A549 (cell line): ENCODE measurements at regions not wholly inside any gene's neighbourhood (a gene's known extent, or its start where the extent isn't known, plus 50 kb on each side); places are given as distances from the start of the nearest gene placed in this dataset.
A peak's percentile ranks its signal among the peaks of the same experiment; 100 is the strongest.

Experiments
- ATOH8 ChIP-seq: fragments of 250-450 bp; sonication (Bioruptor Pico); IDR thresholded peaks from 2 replicates; pipeline ENCODE4 v1.5.0; 2020; ENCODE audit warnings: low read depth, mild to moderate bottlenecking, moderate library complexity
- BCL3 ChIP-seq: fragments of >200 bp; sonication (Bioruptor Twin); formaldehyde crosslinking; IDR thresholded peaks from 3 replicates; pipeline ENCODE4 v1.6.1; 2016
- CBX2 ChIP-seq: fragments of 200-600 bp; sonication (generic); IDR thresholded peaks from 2 replicates; pipeline ENCODE4 v1.6.1; 2016; ENCODE audit warnings: low read depth, mild to moderate bottlenecking, borderline replicate concordance
- CEBPB ChIP-seq, 2 experiments: fragments of >200 bp in 1 of 2; sonication (Bioruptor Twin) in 1 of 2; formaldehyde crosslinking in 1 of 2; IDR thresholded peaks; 2 replicates each; pipeline ENCODE4 v1.6.1; 2012 to 2016
- CHD4 ChIP-seq: fragments of 200-600 bp; sonication (generic); IDR thresholded peaks from 2 replicates; pipeline ENCODE4 v1.6.1; 2016; ENCODE audit warnings: antibody characterized with exemption, mild to moderate bottlenecking, borderline replicate concordance
- E2F6 ChIP-seq: IDR thresholded peaks from 2 replicates; pipeline ENCODE4 v1.6.1; 2012; ENCODE audit warnings: low read depth, borderline replicate concordance
- ELK1 ChIP-seq: fragments of 150-350 bp; IDR thresholded peaks from 2 replicates; pipeline ENCODE4 v1.6.1; 2014; ENCODE audit warnings: low read depth, mild to moderate bottlenecking, low read length
- EP300 ChIP-seq, 2 experiments: fragments of >200 bp; sonication (Bioruptor Twin); formaldehyde crosslinking; IDR thresholded peaks; 2 replicates in 1 of 2; 3 replicates in 1 of 2; pipeline ENCODE4 v1.6.1; 2016 to 2017
- ESRRA ChIP-seq: fragments of 150-350 bp; IDR thresholded peaks from 2 replicates; pipeline ENCODE4 v1.6.1; 2014; ENCODE audit warnings: mild to moderate bottlenecking, low read length, borderline replicate concordance
- FOSB ChIP-seq: fragments of 250-450 bp; sonication (Bioruptor Pico); IDR thresholded peaks from 2 replicates; pipeline ENCODE4 v1.5.0; 2020; ENCODE audit warnings: mild to moderate bottlenecking, moderate library complexity
- FOSL2 ChIP-seq, 2 experiments: fragments of 450-650 bp in 1 of 2; fragments of >200 bp in 1 of 2; sonication (Bioruptor Twin) in 1 of 2; formaldehyde crosslinking; IDR thresholded peaks; 2 replicates each; pipeline versions ENCODE4 v1.5.0 to v1.6.1; 2016 to 2020; ENCODE audit warnings: mild to moderate bottlenecking in 1 of 2, moderate library complexity in 1 of 2
- FOXS1 ChIP-seq: fragments of 250-450 bp; sonication (Bioruptor Pico); IDR thresholded peaks from 2 replicates; pipeline ENCODE4 v1.5.0; 2020; ENCODE audit warnings: mild to moderate bottlenecking, moderate library complexity
- HDAC2 ChIP-seq: fragments of 200-600 bp; sonication (generic); IDR thresholded peaks from 2 replicates; pipeline ENCODE4 v1.6.1; 2016
- HES2 ChIP-seq: fragments of >200 bp; sonication (Bioruptor Twin); formaldehyde crosslinking; IDR thresholded peaks from 2 replicates; pipeline ENCODE4 v1.6.1; 2016
- HEYL ChIP-seq: fragments of 250-450 bp; sonication (Bioruptor Pico); IDR thresholded peaks from 2 replicates; pipeline ENCODE4 v1.8.0; 2021; ENCODE audit warnings: mild to moderate bottlenecking, moderate library complexity
- HOXA7 ChIP-seq: fragments of 250-450 bp; sonication (Bioruptor Pico); IDR thresholded peaks from 2 replicates; pipeline ENCODE4 v1.5.0; 2020; ENCODE audit warnings: mild to moderate bottlenecking, moderate library complexity
- HOXB13 ChIP-seq: fragments of 250-450 bp; sonication (Bioruptor Pico); IDR thresholded peaks from 2 replicates; pipeline ENCODE4 v1.5.0; 2020; ENCODE audit warnings: low read depth, mild to moderate bottlenecking, moderate library complexity
- JUN ChIP-seq, 2 experiments: fragments of >200 bp; sonication (Bioruptor Twin); formaldehyde crosslinking; IDR thresholded peaks; 2 replicates in 1 of 2; 3 replicates in 1 of 2; pipeline ENCODE4 v1.6.1; 2016 to 2017
- KDM1A ChIP-seq: fragments of 200-600 bp; sonication (generic); IDR thresholded peaks from 2 replicates; pipeline ENCODE4 v1.6.1; 2016; ENCODE audit warnings: low read depth, mild to moderate bottlenecking
- KDM5A ChIP-seq: fragments of 200-600 bp; sonication (generic); IDR thresholded peaks from 2 replicates; pipeline ENCODE4 v1.6.1; 2016; ENCODE audit warnings: antibody characterized with exemption, mild to moderate bottlenecking
- MAFK ChIP-seq: fragments of 450-650 bp; IDR thresholded peaks from 2 replicates; pipeline ENCODE4 v1.6.1; 2014; ENCODE audit not compliant: partially characterized antibody
- MYC ChIP-seq: IDR thresholded peaks from 2 replicates; pipeline ENCODE4 v1.6.1; 2012; ENCODE audit warnings: mild to moderate bottlenecking, inconsistent platforms, low read length, improper control_type of control experiment, borderline replicate concordance
- NR3C1 ChIP-seq: fragments of >200 bp; sonication (Bioruptor Twin); formaldehyde crosslinking; IDR thresholded peaks from 3 replicates; pipeline ENCODE4 v1.6.1; 2017
- PBX3 ChIP-seq: IDR thresholded peaks from 2 replicates; pipeline ENCODE4 v1.6.1; 2012
- PHF8 ChIP-seq: fragments of 200-600 bp; sonication (generic); IDR thresholded peaks from 2 replicates; pipeline ENCODE4 v1.6.1; 2016; ENCODE audit warnings: low read depth, mild to moderate bottlenecking, antibody characterized with exemption, moderate library complexity, borderline replicate concordance
- POLR2A ChIP-seq: IDR thresholded peaks from 2 replicates; pipeline ENCODE4 v1.6.1; 2012; ENCODE audit warnings: mild to moderate bottlenecking, low read length
- RAD21 ChIP-seq, 2 experiments: fragments of >200 bp in 1 of 2; sonication (Bioruptor Twin) in 1 of 2; formaldehyde crosslinking in 1 of 2; IDR thresholded peaks in 1 of 2; conservative IDR thresholded peaks in 1 of 2; 2 replicates in 1 of 2; 3 replicates in 1 of 2; pipeline ENCODE4 v1.6.1; 2012 to 2018; ENCODE audit warnings: inconsistent platforms in 1 of 2
- RARB ChIP-seq: fragments of 250-450 bp; sonication (Bioruptor Pico); IDR thresholded peaks from 2 replicates; pipeline ENCODE4 v1.8.0; 2021; ENCODE audit warnings: mild to moderate bottlenecking, moderate library complexity
- REST ChIP-seq: fragments of 200-600 bp; sonication (generic); IDR thresholded peaks from 2 replicates; pipeline ENCODE4 v1.6.1; 2016; ENCODE audit warnings: antibody characterized with exemption, mild to moderate bottlenecking, moderate library complexity
- RFX5 ChIP-seq: fragments of 450-650 bp; IDR thresholded peaks from 2 replicates; pipeline ENCODE4 v1.7.1; 2014; ENCODE audit warnings: antibody characterized with exemption, mild to moderate bottlenecking, moderate library complexity
- RNF2 ChIP-seq: fragments of 200-600 bp; sonication (generic); IDR thresholded peaks from 2 replicates; pipeline ENCODE4 v1.6.1; 2016; ENCODE audit warnings: low read depth, mild to moderate bottlenecking, antibody characterized with exemption, moderate library complexity, borderline replicate concordance
- TP53 ChIP-seq: fragments of 250-450 bp; sonication (Bioruptor Pico); IDR thresholded peaks from 2 replicates; pipeline ENCODE4 v1.5.0; 2021; ENCODE audit warnings: mild to moderate bottlenecking, moderate library complexity
- USF2 ChIP-seq: fragments of 450-650 bp; IDR thresholded peaks from 2 replicates; pipeline ENCODE4 v1.6.1; 2014; ENCODE audit warnings: antibody characterized with exemption
- ZFP36 ChIP-seq: fragments of 450-650 bp; IDR thresholded peaks from 2 replicates; pipeline ENCODE4 v1.6.1; 2014; ENCODE audit warnings: borderline replicate concordance; ENCODE audit not compliant: partially characterized antibody
- ZNF302 ChIP-seq: fragments of 250-450 bp; sonication (Bioruptor Pico); IDR thresholded peaks from 2 replicates; pipeline ENCODE4 v1.9.0; 2021; ENCODE audit warnings: inconsistent platforms, mild to moderate bottlenecking, moderate library complexity

- TF ChIP-seq ELK1, result no peak
- TF ChIP-seq REST, result no peak
- TF ChIP-seq FOSB (CRISPR knock-in tag), result peak; percentile 70
- no peak for TF ChIP-seq JUN (IDR thresholded peaks at IDR 0.05)
- TF ChIP-seq HDAC2, result no peak; the same call in 1 of the 2 replicates
- no peak for TF ChIP-seq HEYL (CRISPR knock-in tag)
- TF ChIP-seq FOSL2 (IDR thresholded peaks at IDR 0.05), result no peak
- peak; percentile 41 for TF ChIP-seq FOSL2 (CRISPR knock-in tag; IDR thresholded peaks at IDR 0.05)
- no peak for TF ChIP-seq CEBPB (IDR thresholded peaks at IDR 0.05)
- no peak for TF ChIP-seq RFX5
- TF ChIP-seq ESRRA, result no peak
- TF ChIP-seq RNF2, result no peak
- 0 out of 2 replicates have a peak, but pooled peaks have one; percentile 46 for TF ChIP-seq HOXA7 (CRISPR knock-in tag)
- no peak for TF ChIP-seq USF2
- TF ChIP-seq PHF8, result no peak
- peak; percentile 71; the same call in 1 of the 2 replicates for TF ChIP-seq RARB (CRISPR knock-in tag)
- no peak for TF ChIP-seq POLR2A
- TF ChIP-seq KDM1A, result peak; percentile 79; the same call in 1 of the 2 replicates
- TF ChIP-seq MAFK, result no peak
- no peak for TF ChIP-seq KDM5A
- no peak for TF ChIP-seq PBX3
- TF ChIP-seq ATOH8, result no peak
- no peak for TF ChIP-seq CBX2
- TF ChIP-seq BCL3, result no peak
- no peak for TF ChIP-seq EP300 (IDR thresholded peaks at IDR 0.05)
- TF ChIP-seq NR3C1, result no peak
- peak; percentile 12; the same call in 1 of the 2 replicates for TF ChIP-seq HOXB13
- TF ChIP-seq ZFP36, result no peak
- TF ChIP-seq CHD4, result peak; percentile 59; the same call in 1 of the 2 replicates
- no peak for TF ChIP-seq ZNF302 (CRISPR knock-in tag)
- TF ChIP-seq TP53, result no peak
- no peak for TF ChIP-seq HES2
- TF ChIP-seq RAD21 (conservative IDR thresholded peaks at IDR 0.05 in 1 of 2, IDR thresholded peaks at IDR 0.05 in 1 of 2), result no peak
- TF ChIP-seq MYC, result no peak
- TF ChIP-seq FOXS1 (CRISPR knock-in tag), result no peak
- TF ChIP-seq E2F6, result no peak
Measured at GRCh38 chr1:8095584-8095983, 69.5 kb upstream of the ERRFI1 start (continued).
